Activated CD4-positive, alpha-beta T cell treated with anti-CD3 and anti-CD28 coated beads, Interleukin-2, Interleukin-6, amounts not matched to agents 100 ng/mL and 50 ng/mL, durations not matched to agents 16 hours and 8 hours (primary cell): ENCODE measurements at regions not wholly inside any gene's neighbourhood (a gene's known extent, or its start where the extent isn't known, plus 50 kb on each side); places are given as distances from the start of the nearest gene placed in this dataset.

Experiments used
- DNase-seq: peaks from one replicate; pipeline ENCODE4 v3.0.0-alpha.2; 2020

DNA sequence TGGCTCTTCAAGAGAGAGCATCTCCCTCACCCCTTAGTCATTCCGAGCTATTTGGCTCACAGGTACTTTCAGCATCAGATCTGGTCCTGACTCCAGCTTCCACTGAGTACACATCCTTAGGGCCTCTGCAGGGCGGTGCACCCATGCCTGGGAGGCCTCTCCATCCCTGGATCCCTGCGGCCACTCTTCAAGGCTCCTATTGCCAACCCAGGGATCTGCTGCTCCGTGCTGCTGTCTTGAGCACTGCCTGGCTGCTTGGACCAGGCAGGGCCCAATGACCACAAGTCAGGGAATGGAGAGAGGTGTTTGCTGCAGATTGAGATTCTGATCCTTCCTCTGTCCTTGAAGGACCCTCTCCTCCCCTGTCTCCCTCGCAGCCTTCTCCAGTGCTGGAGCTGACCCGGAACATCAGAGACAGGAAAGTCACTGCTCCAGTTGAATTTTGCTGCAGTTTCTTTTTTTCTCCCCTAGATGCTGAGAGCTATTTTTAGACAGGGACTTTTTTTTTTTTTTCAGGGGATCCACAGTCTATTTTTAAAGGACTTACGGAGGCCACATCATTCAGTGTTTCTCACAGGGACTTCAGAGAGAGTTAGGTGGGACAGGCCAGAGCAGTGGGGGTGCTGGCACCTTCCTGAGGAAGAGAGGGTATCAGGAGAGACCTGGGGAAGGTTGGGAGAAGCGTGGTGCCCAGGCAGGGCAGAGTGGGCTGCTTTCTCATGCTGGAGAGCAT is 50.1 kb upstream of the KCNA1 start:
- no peak for DNase-seq
